Testis (tissue), 2 donors: ENCODE measurements at regions not wholly inside any gene's neighbourhood (a gene's known extent, or its start where the extent isn't known, plus 50 kb on each side); places are given as distances from the start of the nearest gene placed in this dataset.

Source experiments
- DNase-seq: peaks from one replicate; pipeline ENCODE4 v3.0.0-alpha.2; 2019
- H3K27ac ChIP-seq, 2 donors: fragments of 200-600 bp; sonication (generic); one replicate each; pipeline ENCODE4 v1.5.1; 2019
- H3K27me3 ChIP-seq: fragments of 200-600 bp; sonication (generic); one replicate; pipeline ENCODE4 v1.5.1; 2019
- H3K36me3 ChIP-seq: fragments of 200-600 bp; sonication (generic); one replicate; pipeline ENCODE4 v1.5.1; 2017; ENCODE audit warnings: low read depth; ENCODE audit errors: missing control alignments
- H3K4me1 ChIP-seq: fragments of 200-600 bp; sonication (generic); one replicate; pipeline ENCODE4 v1.5.1; 2019
- H3K4me3 ChIP-seq, 2 donors: fragments of 200-600 bp; sonication (generic); one replicate each; pipeline ENCODE4 v1.5.1; 2017 to 2019
- H3K9me3 ChIP-seq: fragments of 200-600 bp; sonication (generic); one replicate; pipeline ENCODE4 v1.5.1; 2017
- POLR2A ChIP-seq: fragments of 450-650 bp; IDR thresholded peaks from one replicate; pipeline ENCODE4 v1.6.1; 2017; ENCODE audit warnings: antibody characterized with exemption, mild to moderate bottlenecking, moderate library complexity
- WGBS, 2 donors: methylation state at CpG; one replicate each; pipeline ENCODE4 v1.1.5; 2018; 5-methylcytosine and 5-hydroxymethylcytosine counted together
- intact Hi-C: fragments of 100-400 bp; cut with DNase I; formaldehyde crosslinking; loops from one replicate; pipeline ENCODE4 v1.15.1; 2023; ENCODE audit warnings: low total_unique reads
- TF ChIP-seq, protein P1 (sequence below), 3 experiments: fragments of 450-650 bp in 2 of 3; fragments of 200-600 bp in 1 of 3; sonication (generic) in 1 of 3; IDR thresholded peaks; one replicate each; pipeline ENCODE4 v1.5.1; 2016 to 2019; ENCODE audit warnings: antibody characterized with exemption in 3 of 3, mild to moderate bottlenecking in 2 of 3, moderate library complexity in 1 of 3

DNA sequence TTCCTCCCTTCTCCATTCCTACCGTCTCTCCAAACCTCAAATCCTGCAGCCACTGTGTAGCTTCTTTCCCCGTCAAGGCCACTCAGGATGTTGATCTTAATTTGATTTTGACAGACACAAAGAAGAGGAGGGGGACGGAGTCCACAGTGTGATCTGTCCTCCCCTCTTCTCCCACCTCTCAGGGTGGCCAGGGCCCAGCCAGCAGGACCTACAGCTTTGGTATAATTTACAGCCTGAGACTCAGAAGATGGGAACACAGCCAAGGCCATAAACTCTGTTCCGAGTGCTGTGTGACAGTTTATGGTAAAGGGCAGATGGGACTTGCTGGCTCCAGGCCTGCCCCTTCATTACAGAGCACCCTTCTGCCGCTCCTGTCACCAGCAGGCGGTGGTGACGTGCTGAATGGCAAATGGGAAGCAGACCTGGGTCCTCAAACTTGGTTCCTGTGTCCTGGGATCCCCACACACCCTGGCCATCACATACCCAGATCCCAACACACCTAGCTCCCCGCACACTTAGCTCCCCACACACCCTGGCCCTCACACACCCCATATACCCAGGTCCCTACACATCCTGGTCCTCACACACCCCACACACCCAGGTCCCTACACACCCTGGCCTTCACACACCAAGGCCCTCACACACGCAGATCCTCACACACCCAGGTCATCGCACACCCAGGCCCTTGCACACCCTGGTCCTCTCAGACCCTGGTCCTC is 71.6 kb downstream of the CD2 start:
- no peak for TF ChIP-seq POLR2A
- TF ChIP-seq, protein P1, sequence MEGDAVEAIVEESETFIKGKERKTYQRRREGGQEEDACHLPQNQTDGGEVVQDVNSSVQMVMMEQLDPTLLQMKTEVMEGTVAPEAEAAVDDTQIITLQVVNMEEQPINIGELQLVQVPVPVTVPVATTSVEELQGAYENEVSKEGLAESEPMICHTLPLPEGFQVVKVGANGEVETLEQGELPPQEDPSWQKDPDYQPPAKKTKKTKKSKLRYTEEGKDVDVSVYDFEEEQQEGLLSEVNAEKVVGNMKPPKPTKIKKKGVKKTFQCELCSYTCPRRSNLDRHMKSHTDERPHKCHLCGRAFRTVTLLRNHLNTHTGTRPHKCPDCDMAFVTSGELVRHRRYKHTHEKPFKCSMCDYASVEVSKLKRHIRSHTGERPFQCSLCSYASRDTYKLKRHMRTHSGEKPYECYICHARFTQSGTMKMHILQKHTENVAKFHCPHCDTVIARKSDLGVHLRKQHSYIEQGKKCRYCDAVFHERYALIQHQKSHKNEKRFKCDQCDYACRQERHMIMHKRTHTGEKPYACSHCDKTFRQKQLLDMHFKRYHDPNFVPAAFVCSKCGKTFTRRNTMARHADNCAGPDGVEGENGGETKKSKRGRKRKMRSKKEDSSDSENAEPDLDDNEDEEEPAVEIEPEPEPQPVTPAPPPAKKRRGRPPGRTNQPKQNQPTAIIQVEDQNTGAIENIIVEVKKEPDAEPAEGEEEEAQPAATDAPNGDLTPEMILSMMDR (IDR thresholded peaks at IDR 0.05): no peak
- DNase-seq: no peak
- no peaks in the 10 kb centered on the region for H3K27me3 ChIP-seq
- no peaks in the 10 kb centered on the region for H3K4me1 ChIP-seq
- whole genome bisulfite sequencing, 2 donors: 75 to 76% methylated on average over 10 of the region's 10 CpGs
- intact Hi-C loops: no loop called here
- no peak overlapping the region for H3K4me3 ChIP-seq
- H3K9me3 ChIP-seq: no peaks in the 10 kb centered on the region
- H3K36me3 ChIP-seq: no peaks in the 10 kb centered on the region
- H3K27ac ChIP-seq: no peak overlapping the region

DNA sequence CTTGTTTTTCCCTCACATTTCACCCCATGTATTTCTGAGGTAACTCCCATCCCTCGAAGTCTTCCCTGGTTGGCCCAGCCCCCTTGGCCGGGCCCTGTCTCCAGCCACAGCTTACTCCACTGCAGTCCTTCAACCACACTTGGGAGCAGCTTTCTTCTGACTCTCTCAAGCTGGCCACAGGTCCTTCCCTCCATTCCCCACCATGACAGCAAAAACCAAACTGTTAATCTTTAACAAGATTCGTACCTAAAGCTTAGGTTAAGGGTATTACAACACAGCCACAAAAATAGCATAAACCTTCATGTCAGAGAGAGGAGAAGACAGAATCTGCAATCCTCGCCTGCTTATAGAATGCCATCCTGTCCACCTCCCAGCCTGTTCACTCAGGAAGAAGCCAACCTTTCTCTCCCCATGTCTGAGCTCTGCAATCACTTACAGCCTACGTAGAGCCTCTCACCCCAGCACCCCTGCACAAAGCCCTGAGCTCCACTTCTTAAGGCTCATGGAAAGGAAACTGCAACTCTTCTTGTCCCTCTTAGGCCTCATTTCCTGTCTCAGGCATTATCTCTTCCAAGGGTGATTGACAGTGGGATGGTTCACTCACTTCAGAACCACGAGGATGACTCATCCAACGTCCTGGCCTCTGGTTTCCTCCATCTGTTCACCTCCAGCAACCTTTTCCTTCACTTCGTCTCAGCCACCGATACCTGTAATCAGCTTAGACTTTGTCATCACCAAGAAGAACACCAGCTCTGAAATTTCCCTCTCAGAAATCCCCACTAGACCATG is 72.8 kb downstream of the CD2 start:
- intact Hi-C loops: no loop called here
- Histone ChIP-seq H3K4me1 (no peaks in the 10 kb centered on the region), H3K36me3 (no peaks in the 10 kb centered on the region), H3K27me3 (no peaks in the 10 kb centered on the region), H3K27ac (no peak overlapping the region), H3K9me3 (no peaks in the 10 kb centered on the region), H3K4me3 (no peak overlapping the region)
- DNase-seq: no peak
- TF ChIP-seq, protein P1 (IDR thresholded peaks at IDR 0.05): no peak
- 68 to 71% methylated on average over 9 of the region's 9 CpGs for WGBS, 2 donors

DNA sequence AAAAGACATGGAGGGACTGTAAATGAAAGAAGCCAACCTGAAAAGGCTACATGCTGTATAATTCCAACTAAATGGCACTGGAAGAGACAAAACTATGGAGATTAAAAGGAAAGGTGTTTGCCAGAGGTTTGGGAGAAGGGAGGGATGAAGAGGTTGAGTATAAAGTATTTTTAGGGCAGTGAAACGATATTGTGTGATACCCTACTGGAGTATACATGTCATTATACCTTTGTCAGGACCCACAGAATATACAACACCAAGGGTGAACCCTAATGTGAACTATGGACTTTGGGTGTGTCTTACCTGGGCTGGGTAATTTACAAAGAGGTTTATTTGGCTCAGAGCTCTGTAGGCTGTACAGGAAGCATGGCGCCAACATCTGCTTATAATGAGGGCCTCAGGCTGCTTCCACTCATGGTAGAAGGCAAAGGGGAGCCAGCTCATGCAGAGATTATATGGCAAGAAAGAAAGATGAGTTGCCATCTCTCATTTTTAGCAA is 73.4 kb downstream of the CD2 start:
- H3K9me3 ChIP-seq: no peaks in the 10 kb centered on the region
- H3K4me1 ChIP-seq: no peaks in the 10 kb centered on the region
- no peak overlapping the region for H3K4me3 ChIP-seq
- H3K27me3 ChIP-seq: no peaks in the 10 kb centered on the region
- H3K36me3 ChIP-seq: no peaks in the 10 kb centered on the region
- intact Hi-C loops: no loop called here
- TF ChIP-seq, protein P1 (IDR thresholded peaks at IDR 0.05): no peak
- no peak for TF ChIP-seq POLR2A
- no peak for DNase-seq
- WGBS, 2 donors: 85 to 90% methylated on average over 2 of the region's 2 CpGs
- H3K27ac ChIP-seq: no peak overlapping the region

DNA sequence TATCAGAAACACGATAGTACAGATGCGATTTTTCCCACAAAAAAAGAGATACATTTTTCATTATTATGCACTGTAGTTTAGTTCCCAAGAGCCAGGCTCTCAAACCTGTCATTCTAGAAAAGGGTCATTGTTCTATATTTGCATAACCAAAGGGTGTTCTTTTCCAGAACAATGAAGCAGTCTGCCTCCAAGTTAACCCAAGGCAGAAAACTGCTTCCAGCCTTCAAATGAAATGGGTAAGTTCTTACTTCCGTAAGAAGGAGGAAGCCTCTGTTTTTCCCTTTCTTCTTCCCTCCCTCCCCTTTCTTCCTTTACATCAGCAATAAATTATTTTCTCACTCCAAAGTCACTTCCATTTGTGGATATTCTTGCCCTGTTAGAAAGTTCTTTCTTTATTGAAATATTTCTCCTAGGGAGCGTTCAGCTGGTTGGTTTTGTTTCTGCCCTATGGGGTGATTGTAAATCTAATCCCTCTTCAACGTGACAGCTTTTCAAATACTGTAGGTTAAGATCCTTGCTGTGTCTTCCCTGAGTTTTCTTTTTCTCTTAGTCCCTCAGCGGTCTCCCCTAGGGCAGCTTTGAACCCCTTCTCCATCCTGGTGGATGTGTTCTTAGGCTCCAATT is 77.3 kb upstream of the PTGFRN start:
- Histone ChIP-seq H3K4me1 (no peaks in the 10 kb centered on the region), H3K27me3 (no peaks in the 10 kb centered on the region), H3K36me3 (no peaks in the 10 kb centered on the region), H3K9me3 (no peaks in the 10 kb centered on the region), H3K27ac (no peak overlapping the region), H3K4me3 (no peak overlapping the region)
- intact Hi-C loops: no loop called here
- DNase-seq: no peak
- 60 to 62% methylated on average over 6 of the region's 6 CpGs for WGBS, 2 donors
- no peak for TF ChIP-seq POLR2A
- TF ChIP-seq, protein P1 (IDR thresholded peaks at IDR 0.05): no peak
